Osteocyte (in vitro differentiated cells): ENCODE measurements at regions not wholly inside any gene's neighbourhood (a gene's known extent, or its start where the extent isn't known, plus 50 kb on each side); places are given as distances from the start of the nearest gene placed in this dataset.

ENCODE experiments used
- DNase-seq: peaks from one replicate; pipeline ENCODE4 v3.0.0; 2021; ENCODE audit warnings: mixed read lengths; ENCODE audit not compliant: unreplicated experiment; ENCODE audit errors: extremely low spot score
- H3K27ac Mint-ChIP-seq: one replicate; pipeline ENCODE4 v1.8.0; 2021; ENCODE audit warnings: mild to moderate bottlenecking, mixed read lengths; ENCODE audit not compliant: unreplicated experiment
- H3K27me3 Mint-ChIP-seq: one replicate; pipeline ENCODE4 v1.8.0; 2021; ENCODE audit warnings: mixed read lengths; ENCODE audit not compliant: unreplicated experiment
- H3K36me3 Mint-ChIP-seq: one replicate; pipeline ENCODE4 v1.8.0; 2021; ENCODE audit warnings: mixed read lengths; ENCODE audit not compliant: unreplicated experiment
- H3K4me1 Mint-ChIP-seq: one replicate; pipeline ENCODE4 v1.8.0; 2021; ENCODE audit warnings: mixed read lengths; ENCODE audit not compliant: unreplicated experiment
- H3K4me3 Mint-ChIP-seq: one replicate; pipeline ENCODE4 v1.8.0; 2021; ENCODE audit warnings: mild to moderate bottlenecking, moderate library complexity, mixed read lengths; ENCODE audit not compliant: unreplicated experiment
- H3K9me3 Mint-ChIP-seq: one replicate; pipeline ENCODE4 v1.8.0; 2021; ENCODE audit warnings: mixed read lengths; ENCODE audit not compliant: unreplicated experiment
- TF ChIP-seq, protein P1 (sequence below): fragments of 200-600 bp; sonication (generic); IDR thresholded peaks from 2 replicates; pipeline ENCODE4 v1.5.0; 2021; ENCODE audit warnings: antibody characterized with exemption, mild to moderate bottlenecking, moderate library complexity

DNA sequence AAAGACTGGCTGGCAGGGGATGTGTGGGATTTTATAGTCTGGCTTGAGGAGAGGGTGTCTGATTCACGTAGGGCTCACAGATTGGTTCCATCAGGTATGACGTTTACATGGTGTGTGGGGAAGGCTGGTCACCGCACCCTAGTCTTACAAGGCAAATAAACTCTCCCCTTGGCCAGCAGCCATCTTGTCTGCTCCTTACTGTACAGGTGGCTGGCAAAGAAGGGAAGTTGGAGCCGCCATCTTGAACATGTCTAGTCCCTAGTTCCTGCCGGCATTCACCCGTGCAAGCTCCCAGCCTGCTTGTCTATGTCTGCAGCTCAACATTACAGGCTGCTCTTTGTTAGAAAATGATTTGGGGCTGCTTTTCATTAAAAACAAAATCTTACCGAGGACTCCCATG lies 97.6 kb downstream of the RAMP3 start:
- Mint-ChIP-seq H3K9me3 (no peaks in the 10 kb centered on the region), H3K4me1 (no peaks in the 10 kb centered on the region), H3K27me3 (peaks cover 30% of the 10 kb centered on the region), H3K27ac (no peak overlapping the region), H3K4me3 (no peak overlapping the region), H3K36me3 (no peaks in the 10 kb centered on the region)
- no peak for DNase-seq
- TF ChIP-seq, protein P1, sequence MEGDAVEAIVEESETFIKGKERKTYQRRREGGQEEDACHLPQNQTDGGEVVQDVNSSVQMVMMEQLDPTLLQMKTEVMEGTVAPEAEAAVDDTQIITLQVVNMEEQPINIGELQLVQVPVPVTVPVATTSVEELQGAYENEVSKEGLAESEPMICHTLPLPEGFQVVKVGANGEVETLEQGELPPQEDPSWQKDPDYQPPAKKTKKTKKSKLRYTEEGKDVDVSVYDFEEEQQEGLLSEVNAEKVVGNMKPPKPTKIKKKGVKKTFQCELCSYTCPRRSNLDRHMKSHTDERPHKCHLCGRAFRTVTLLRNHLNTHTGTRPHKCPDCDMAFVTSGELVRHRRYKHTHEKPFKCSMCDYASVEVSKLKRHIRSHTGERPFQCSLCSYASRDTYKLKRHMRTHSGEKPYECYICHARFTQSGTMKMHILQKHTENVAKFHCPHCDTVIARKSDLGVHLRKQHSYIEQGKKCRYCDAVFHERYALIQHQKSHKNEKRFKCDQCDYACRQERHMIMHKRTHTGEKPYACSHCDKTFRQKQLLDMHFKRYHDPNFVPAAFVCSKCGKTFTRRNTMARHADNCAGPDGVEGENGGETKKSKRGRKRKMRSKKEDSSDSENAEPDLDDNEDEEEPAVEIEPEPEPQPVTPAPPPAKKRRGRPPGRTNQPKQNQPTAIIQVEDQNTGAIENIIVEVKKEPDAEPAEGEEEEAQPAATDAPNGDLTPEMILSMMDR, result no peak

DNA sequence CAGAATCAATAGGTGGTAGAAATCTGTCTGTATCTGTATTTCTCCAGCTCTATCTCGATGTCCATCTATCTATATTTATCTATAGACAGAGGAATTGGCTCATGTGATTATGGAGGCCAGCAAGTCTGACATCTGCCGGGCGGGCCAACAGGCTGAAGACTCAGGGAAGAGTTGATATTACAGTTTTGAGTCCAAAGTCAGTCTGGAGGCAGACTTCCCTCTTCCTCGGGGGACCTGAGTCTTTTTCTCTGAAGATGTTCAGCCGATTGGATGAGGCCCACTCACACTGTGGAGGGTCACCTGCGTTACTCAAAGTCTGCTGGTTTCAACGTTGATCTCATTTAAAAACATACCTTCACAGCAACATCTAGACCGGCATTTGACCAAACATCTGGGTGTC lies 98.7 kb downstream of the RAMP3 start:
- H3K4me1 Mint-ChIP-seq, result no peaks in the 10 kb centered on the region
- H3K27me3 Mint-ChIP-seq, result peaks cover 28% of the 10 kb centered on the region
- no peak overlapping the region for H3K27ac Mint-ChIP-seq
- TF ChIP-seq, protein P1, result no peak
- no peak overlapping the region for H3K4me3 Mint-ChIP-seq
- no peak for DNase-seq
- no peaks in the 10 kb centered on the region for H3K36me3 Mint-ChIP-seq
- H3K9me3 Mint-ChIP-seq, result no peaks in the 10 kb centered on the region

DNA sequence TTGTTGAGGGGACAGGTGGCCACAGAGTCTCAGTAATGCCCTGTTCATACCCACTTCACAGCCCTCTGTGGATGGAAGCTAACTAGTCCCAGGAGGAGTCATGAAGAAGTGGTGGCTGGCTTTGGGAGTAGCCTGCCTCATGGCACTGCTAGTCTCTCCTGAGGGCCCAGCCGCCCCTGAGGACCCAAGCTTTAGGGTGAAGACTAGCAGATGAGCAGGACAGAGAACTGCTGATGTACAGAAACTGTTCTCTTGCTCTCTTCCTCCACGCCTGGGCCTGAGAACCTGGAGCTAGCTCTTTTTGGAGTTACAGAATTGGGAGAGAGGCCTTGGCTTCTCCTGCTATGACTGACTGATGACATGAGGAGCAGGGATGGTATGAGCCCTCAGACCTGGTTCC lies 99.2 kb downstream of the RAMP3 start:
- no peaks in the 10 kb centered on the region for H3K36me3 Mint-ChIP-seq
- TF ChIP-seq, protein P1, result no peak
- H3K27ac Mint-ChIP-seq, result no peak overlapping the region
- H3K4me1 Mint-ChIP-seq, result no peaks in the 10 kb centered on the region
- H3K27me3 Mint-ChIP-seq, result peaks cover 28% of the 10 kb centered on the region
- no peak for DNase-seq
- no peaks in the 10 kb centered on the region for H3K9me3 Mint-ChIP-seq
- no peak overlapping the region for H3K4me3 Mint-ChIP-seq

DNA sequence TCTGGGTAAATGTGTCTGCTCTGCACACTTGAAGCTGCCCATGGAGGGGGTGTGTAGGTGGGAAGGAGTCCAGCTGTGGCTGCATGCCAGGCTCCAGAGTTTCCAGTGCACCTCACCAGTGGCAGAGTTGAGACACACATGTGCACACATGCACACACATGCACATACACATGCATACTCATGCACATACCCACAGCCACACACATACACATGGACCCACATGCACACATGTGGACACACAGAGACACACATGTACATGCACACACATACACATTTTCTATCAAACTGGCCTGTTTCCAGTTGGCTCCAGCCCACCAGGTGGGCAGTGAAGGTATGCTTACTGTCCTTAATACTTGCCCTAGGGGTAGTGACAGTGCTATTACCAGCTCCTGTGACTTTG lies 99.7 kb downstream of the RAMP3 start:
- TF ChIP-seq, protein P1, result no peak
- H3K36me3 Mint-ChIP-seq, result no peaks in the 10 kb centered on the region
- DNase-seq, result no peak
- no peak overlapping the region for H3K4me3 Mint-ChIP-seq
- H3K4me1 Mint-ChIP-seq, result no peaks in the 10 kb centered on the region
- no peak overlapping the region for H3K27ac Mint-ChIP-seq
- peaks cover 28% of the 10 kb centered on the region for H3K27me3 Mint-ChIP-seq
- H3K9me3 Mint-ChIP-seq, result no peaks in the 10 kb centered on the region

DNA sequence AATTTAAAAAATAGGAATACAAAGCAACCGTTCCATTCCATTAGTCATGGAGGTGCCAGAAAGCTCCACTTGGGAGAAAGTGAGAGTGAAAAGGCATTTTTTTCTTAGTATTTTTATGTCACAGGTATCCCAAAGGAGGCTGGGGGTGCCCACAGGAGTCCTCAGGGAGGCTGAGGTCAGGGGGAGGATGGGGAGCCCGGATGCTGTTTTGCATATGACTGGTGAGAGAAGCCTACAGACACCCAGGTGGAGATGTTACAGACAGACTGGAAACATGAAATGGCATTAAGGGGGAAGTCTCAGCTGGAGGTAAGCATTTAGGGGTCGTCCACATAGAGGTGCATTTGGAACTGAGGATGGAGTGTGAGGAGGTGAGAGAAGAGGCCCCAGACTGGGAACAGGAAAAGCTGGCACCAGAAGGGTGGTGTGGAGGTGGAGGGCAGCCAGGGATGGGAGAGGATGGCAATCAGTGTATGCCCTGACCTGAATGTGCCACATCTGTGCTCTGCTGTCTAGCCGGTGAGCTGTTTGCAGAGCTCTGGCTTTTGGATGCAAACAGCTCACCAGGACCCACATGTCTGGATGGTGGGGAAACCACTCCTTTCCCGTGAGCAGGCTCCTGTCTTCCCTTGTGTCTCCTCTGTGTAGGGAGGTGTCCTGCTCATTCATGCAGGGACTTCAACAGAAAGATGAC lies 101.1 kb downstream of the RAMP3 start:
- TF ChIP-seq, protein P1, result no peak
- H3K9me3 Mint-ChIP-seq, result no peaks in the 10 kb centered on the region
- H3K27me3 Mint-ChIP-seq, result peaks cover 21% of the 10 kb centered on the region
- H3K4me1 Mint-ChIP-seq, result no peaks in the 10 kb centered on the region
- no peak overlapping the region for H3K4me3 Mint-ChIP-seq
- no peaks in the 10 kb centered on the region for H3K36me3 Mint-ChIP-seq
- DNase-seq, result no peak
- H3K27ac Mint-ChIP-seq, result no peak overlapping the region
